CD8-positive, alpha-beta memory T cell (primary cell): ENCODE measurements at regions not wholly inside any gene's neighbourhood (a gene's known extent, or its start where the extent isn't known, plus 50 kb on each side); places are given as distances from the start of the nearest gene placed in this dataset.
"Not testable (repeated sequence)": the region's sequence is repeated elsewhere in the genome, so short reads cannot be mapped to it uniquely, and the experiment has no call there.

Source experiments
- CTCF ChIA-PET: fragments of 350-600 bp; sonication (Branson Sonifier 250); formaldehyde crosslinking; loops from one replicate; lab custom pipeline; 2021; ENCODE audit warnings: antibody characterized with exemption; lab: Charles Lee
- POLR2A ChIA-PET: fragments of 350-600 bp; sonication (Branson Sonifier 250); formaldehyde crosslinking; loops from one replicate; lab custom pipeline; 2021; ENCODE audit warnings: antibody characterized with exemption; lab: Charles Lee
- DNase-seq, 5 donors: peaks; one replicate each; pipeline versions ENCODE4 v3.0.0 to v3.0.0-alpha.2; 2020 to 2022; ENCODE audit warnings: mixed read lengths in 1 of 5
- H3K27ac ChIP-seq: one replicate; pipeline ENCODE4 v1.7.0; 2013; ENCODE audit warnings: low read depth, mild to moderate bottlenecking, low read length, moderate library complexity
- H3K27me3 ChIP-seq: 2 replicates; pipeline ENCODE4 v1.7.0; 2013; ENCODE audit warnings: low read length, mild to moderate bottlenecking; ENCODE audit not compliant: insufficient read depth, poor library complexity, severe bottlenecking
- H3K36me3 ChIP-seq: 2 replicates; pipeline ENCODE4 v1.7.0; 2013; ENCODE audit warnings: mild to moderate bottlenecking, low read length, moderate library complexity; ENCODE audit not compliant: insufficient read depth
- H3K4me1 ChIP-seq: 2 replicates; pipeline ENCODE4 v1.7.0; 2013; ENCODE audit warnings: mild to moderate bottlenecking, low read length, moderate library complexity; ENCODE audit not compliant: insufficient read depth
- H3K4me3 ChIP-seq: 2 replicates; pipeline ENCODE4 v1.7.0; 2013; ENCODE audit warnings: mild to moderate bottlenecking, low read length
- H3K9me3 ChIP-seq: 2 replicates; pipeline ENCODE4 v1.7.0; 2013; ENCODE audit warnings: mild to moderate bottlenecking, low read length
- H3K27ac Mint-ChIP-seq, 8 donors: one replicate each; pipeline ENCODE4 v1.8.0; 2020 to 2021; ENCODE audit warnings: mixed read lengths in 8 of 8, mild to moderate bottlenecking in 6 of 8, inconsistent platforms in 3 of 8, moderate library complexity in 3 of 8
- H3K27me3 Mint-ChIP-seq, 2 donors: one replicate each; pipeline ENCODE4 v1.8.0; 2020 to 2021; ENCODE audit warnings: mixed read lengths in 2 of 2, mild to moderate bottlenecking in 1 of 2, moderate library complexity in 1 of 2
- H3K36me3 Mint-ChIP-seq, 3 donors: one replicate each; pipeline ENCODE4 v1.8.0; 2020 to 2021; ENCODE audit warnings: mixed read lengths in 3 of 3, inconsistent platforms in 1 of 3, mild to moderate bottlenecking in 1 of 3
- H3K4me1 Mint-ChIP-seq, 3 donors: one replicate each; pipeline ENCODE4 v1.8.0; 2020 to 2021; ENCODE audit warnings: mixed read lengths in 3 of 3, inconsistent platforms in 1 of 3, mild to moderate bottlenecking in 1 of 3
- H3K4me3 Mint-ChIP-seq, 7 donors: one replicate each; pipeline ENCODE4 v1.8.0; 2020 to 2021; ENCODE audit warnings: mixed read lengths in 7 of 7, mild to moderate bottlenecking in 6 of 7, moderate library complexity in 4 of 7, inconsistent platforms in 2 of 7
- H3K9me3 Mint-ChIP-seq, 5 donors: one replicate each; pipeline ENCODE4 v1.8.0; 2020 to 2022; ENCODE audit warnings: mixed read lengths in 5 of 5, mild to moderate bottlenecking in 3 of 5, moderate library complexity in 2 of 5, inconsistent platforms in 1 of 5

DNA sequence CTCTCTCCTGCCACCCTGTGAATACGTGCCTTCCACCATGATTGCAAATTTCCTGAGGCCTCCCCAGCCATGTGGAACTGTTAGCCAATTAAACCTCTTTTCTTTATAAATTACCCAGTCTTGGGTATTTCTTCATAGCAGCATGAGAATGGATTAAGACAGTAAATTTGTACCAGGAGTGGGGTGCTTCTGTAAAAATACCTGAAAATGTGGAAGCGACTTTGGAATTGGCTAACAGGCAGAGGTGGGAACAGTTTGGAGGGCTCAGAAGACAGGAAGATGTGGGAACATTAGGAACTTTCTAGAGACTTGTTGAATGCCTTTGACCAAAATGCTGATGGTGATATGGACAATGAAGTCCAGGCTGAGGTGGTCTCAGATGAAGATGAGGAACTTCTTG is 74.3 kb upstream of the FOXE1 start:
- not testable (repeated sequence) for H3K4me1 Mint-ChIP-seq, DNase-seq

DNA sequence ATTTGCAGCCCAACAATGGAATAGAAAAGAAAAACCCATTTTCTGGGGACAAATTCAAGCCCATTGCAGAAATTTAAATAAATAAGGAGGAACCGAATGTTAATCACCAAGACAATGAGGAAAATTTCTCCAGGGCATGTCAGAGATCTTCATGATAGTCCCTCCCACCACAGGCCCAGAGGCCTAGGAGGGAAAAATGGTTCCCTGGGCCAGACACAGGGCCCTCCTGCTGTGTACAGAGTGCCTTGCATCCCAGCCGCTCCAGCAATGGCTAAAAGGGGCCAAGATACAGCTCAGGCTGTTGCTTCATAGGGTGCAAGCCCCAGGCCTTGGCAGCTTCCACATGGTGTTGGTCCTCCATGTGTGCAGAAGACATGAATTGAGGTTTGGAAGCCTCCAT is 73.4 kb upstream of the FOXE1 start:
- H3K4me1 Mint-ChIP-seq: no peaks in the 10 kb centered on the region
- POLR2A ChIA-PET: no interaction called here
- H3K27me3 Mint-ChIP-seq: peaks cover 26 to 44% of the 10 kb centered on the region in 2 donors
- DNase-seq: no peak
- no peaks in the 10 kb centered on the region for H3K9me3 ChIP-seq
- H3K36me3 ChIP-seq: no peaks in the 10 kb centered on the region
- peaks cover 5 to 26% (median 12%) of the 10 kb centered on the region in 5 donors for H3K9me3 Mint-ChIP-seq
- no peak overlapping the region for H3K27ac ChIP-seq
- no peaks in the 10 kb centered on the region for H3K4me1 ChIP-seq
- no peaks in the 10 kb centered on the region for H3K27me3 ChIP-seq
- H3K4me3 ChIP-seq: no peak overlapping the region
- H3K4me3 Mint-ChIP-seq: no peak overlapping the region
- CTCF ChIA-PET: no interaction called here
- peak overlapping the region in 1 of 8 donors; percentile 79 for H3K27ac Mint-ChIP-seq
- H3K36me3 Mint-ChIP-seq: peaks cover 0 to 10% (median 0%) of the 10 kb centered on the region in 3 donors

More for the DNA sequence above, 74.3 kb upstream of the FOXE1 start:
- peaks cover 5 to 26% (median 12%) of the 10 kb centered on the region in 5 donors for H3K9me3 Mint-ChIP-seq
- H3K27me3 ChIP-seq, H3K9me3 ChIP-seq, H3K36me3 Mint-ChIP-seq, POLR2A ChIA-PET, H3K4me3 ChIP-seq, CTCF ChIA-PET, H3K27ac Mint-ChIP-seq, H3K4me3 Mint-ChIP-seq, H3K4me1 ChIP-seq, H3K36me3 ChIP-seq, H3K27ac ChIP-seq: not testable (repeated sequence)
- peaks cover 26 to 45% of the 10 kb centered on the region in 2 donors for H3K27me3 Mint-ChIP-seq

DNA sequence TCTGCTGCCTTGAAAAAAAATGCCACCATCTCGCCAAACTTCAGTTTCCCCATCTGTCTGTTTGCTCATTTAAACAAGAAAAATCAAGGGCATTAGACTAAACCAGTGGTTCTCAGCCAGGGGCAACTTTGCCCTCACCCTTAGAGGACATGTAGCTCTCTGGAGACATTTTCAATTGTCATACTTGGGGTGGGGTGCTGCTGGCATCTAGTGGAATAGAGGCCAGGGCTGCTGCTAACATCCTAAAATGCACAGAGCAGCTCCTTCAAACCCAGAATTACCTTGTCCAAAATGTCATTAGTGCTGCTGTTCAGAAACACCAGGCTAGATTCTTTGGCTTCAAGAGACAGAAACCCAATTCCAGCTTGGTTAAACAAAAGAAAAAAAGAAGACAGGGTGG is 71.1 kb upstream of the FOXE1 start:
- Mint-ChIP-seq H3K27me3 (peaks cover 15 to 39% of the 10 kb centered on the region in 2 donors), H3K9me3 (peaks cover 5 to 26% (median 12%) of the 10 kb centered on the region in 5 donors), H3K36me3 (peaks cover 0 to 10% (median 0%) of the 10 kb centered on the region in 3 donors), H3K4me1 (no peaks in the 10 kb centered on the region), H3K27ac (peak overlapping the region in 1 of 8 donors; percentile 47), H3K4me3 (no peak overlapping the region)
- Histone ChIP-seq H3K4me1 (no peaks in the 10 kb centered on the region), H3K27me3 (no peaks in the 10 kb centered on the region), H3K9me3 (no peaks in the 10 kb centered on the region), H3K4me3 (no peak overlapping the region), H3K27ac (no peak overlapping the region), H3K36me3 (no peaks in the 10 kb centered on the region)
- POLR2A ChIA-PET: no interaction called here
- CTCF ChIA-PET: no interaction called here
- no peak for DNase-seq

DNA sequence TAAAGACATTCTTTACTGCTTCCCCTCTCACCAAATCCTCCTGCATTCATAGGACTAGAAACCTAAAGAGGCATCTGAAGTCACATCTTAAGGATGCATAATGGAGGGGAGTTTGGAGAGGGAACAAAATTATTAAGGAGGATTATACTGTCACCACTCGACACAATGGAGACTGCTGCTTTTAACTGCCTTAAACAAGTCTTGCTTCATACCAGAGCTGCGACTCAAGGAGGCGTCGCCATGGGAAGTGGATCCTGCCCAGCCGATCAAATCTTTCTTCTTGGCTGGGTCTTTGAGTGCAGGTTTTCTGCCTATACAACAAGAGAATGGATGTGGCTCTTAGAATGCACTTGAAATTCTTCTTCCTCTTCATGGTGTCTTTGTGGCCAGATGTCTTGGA is 66.7 kb upstream of the FOXE1 start:
- Mint-ChIP-seq H3K9me3 (no peaks in the 10 kb centered on the region), H3K4me3 (no peak overlapping the region), H3K4me1 (no peaks in the 10 kb centered on the region), H3K27ac (no peak overlapping the region), H3K27me3 (peaks cover 4 to 35% of the 10 kb centered on the region in 2 donors), H3K36me3 (no peaks in the 10 kb centered on the region)
- H3K36me3 ChIP-seq: no peaks in the 10 kb centered on the region
- no peak overlapping the region for H3K27ac ChIP-seq
- DNase-seq: no peak
- no peaks in the 10 kb centered on the region for H3K27me3 ChIP-seq
- ChIA-PET POLR2A (no interaction called here), CTCF (no interaction called here)
- H3K9me3 ChIP-seq: no peaks in the 10 kb centered on the region
- no peak overlapping the region for H3K4me3 ChIP-seq
- no peaks in the 10 kb centered on the region for H3K4me1 ChIP-seq

DNA sequence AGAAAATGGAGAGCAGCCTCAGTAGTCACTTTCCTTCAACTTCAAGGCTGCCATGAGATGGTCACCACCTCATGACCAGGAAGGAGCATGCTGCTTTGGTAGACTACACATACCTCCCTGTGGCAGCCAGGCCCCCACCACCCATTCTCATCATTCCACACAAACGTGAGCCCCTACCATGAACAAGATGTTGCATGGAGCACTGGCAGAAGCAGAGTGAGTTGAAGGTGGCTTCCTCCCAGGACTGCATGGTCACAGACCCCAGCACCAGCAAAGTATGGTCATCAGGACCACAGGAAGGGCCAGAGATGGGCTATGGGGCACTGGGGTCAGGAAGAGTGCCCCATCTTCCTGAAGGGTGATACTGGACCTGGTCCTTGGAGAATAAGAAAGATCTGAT is 65.5 kb upstream of the FOXE1 start:
- H3K4me1 ChIP-seq: no peaks in the 10 kb centered on the region
- H3K27me3 ChIP-seq: no peaks in the 10 kb centered on the region
- H3K9me3 ChIP-seq: no peaks in the 10 kb centered on the region
- Mint-ChIP-seq H3K27ac (peak overlapping the region in 1 of 8 donors; percentile 2), H3K9me3 (no peaks in the 10 kb centered on the region), H3K36me3 (no peaks in the 10 kb centered on the region), H3K4me1 (no peaks in the 10 kb centered on the region), H3K4me3 (no peak overlapping the region), H3K27me3 (peaks cover 4 to 31% of the 10 kb centered on the region in 2 donors)
- no peaks in the 10 kb centered on the region for H3K36me3 ChIP-seq
- ChIA-PET POLR2A (no interaction called here), CTCF (no interaction called here)
- H3K4me3 ChIP-seq: no peak overlapping the region
- H3K27ac ChIP-seq: no peak overlapping the region
- DNase-seq: no peak

DNA sequence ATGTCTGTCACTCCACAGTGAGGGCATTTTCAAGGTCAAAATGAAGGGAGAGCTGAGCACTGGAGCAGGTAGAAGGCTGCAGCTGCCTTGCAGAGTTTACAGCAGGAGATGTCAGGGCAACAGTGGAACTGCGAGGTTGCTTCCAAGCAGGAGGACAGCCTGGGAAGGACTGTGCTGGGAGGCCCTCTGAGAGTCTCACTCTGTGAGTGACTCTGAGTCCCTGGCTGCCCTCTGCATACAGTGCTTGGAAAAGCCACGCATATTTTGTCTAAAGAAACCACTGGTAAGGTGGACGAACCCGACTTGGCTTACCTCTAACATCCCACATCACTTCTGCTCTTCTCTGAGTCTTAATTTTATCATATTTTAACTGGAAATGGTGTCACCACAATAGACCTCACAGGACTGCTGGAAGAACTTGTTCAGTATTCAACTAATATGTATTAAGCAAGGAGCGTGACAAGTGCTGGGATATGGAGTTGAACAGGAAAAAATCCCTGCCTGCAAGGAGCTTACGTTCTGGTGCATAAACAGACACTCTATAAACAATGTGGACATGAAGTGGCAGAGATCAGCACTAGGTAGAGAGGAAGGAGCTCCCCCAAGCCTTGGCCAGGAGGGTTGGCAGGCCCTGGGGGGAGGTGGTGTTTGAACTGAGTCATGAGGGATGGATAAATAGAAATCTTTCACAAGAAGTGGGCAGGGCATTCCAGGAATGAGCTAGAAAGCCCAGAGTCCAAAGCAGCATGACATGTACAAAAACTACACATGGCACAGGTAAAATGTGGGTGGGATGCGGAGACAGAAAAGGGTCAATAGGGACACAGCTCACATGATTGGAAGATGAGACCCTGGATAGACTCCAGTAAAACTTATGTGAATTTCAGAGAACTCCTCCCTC is 64.0 kb upstream of the FOXE1 start:
- Histone ChIP-seq H3K9me3 (no peaks in the 10 kb centered on the region), H3K36me3 (no peaks in the 10 kb centered on the region), H3K4me1 (no peaks in the 10 kb centered on the region), H3K27me3 (no peaks in the 10 kb centered on the region), H3K27ac (no peak overlapping the region), H3K4me3 (no peak overlapping the region)
- H3K4me3 Mint-ChIP-seq: no peak overlapping the region
- CTCF ChIA-PET: no interaction called here
- no peaks in the 10 kb centered on the region for H3K36me3 Mint-ChIP-seq
- H3K27me3 Mint-ChIP-seq: peaks cover 4 to 21% of the 10 kb centered on the region in 2 donors
- DNase-seq: no peak
- no peaks in the 10 kb centered on the region for H3K9me3 Mint-ChIP-seq
- no peaks in the 10 kb centered on the region for H3K4me1 Mint-ChIP-seq
- peak overlapping the region in 1 of 8 donors; percentile 35 for H3K27ac Mint-ChIP-seq
- POLR2A ChIA-PET: no interaction called here

DNA sequence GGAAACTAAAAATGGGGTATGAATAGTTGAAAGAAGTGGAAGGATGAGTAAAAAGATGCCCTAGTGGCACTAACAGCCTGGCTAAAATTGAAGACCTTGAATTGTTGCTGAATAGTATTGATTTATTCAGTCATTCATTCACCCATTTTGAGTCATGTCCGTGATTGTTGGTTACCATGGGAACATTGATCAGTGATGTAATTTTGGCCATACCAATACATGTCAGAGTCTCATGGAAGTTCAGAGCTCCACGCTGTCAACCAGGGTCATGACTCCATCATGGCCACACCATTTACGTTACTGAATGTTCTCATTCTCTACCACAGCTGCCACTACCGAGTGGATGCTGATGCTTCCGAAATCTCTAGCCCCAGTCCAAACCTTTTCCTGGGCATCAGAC is 62.5 kb upstream of the FOXE1 start:
- Histone ChIP-seq H3K27me3 (no peaks in the 10 kb centered on the region), H3K36me3 (no peaks in the 10 kb centered on the region), H3K4me1 (no peaks in the 10 kb centered on the region), H3K9me3 (no peaks in the 10 kb centered on the region), H3K4me3 (no peak overlapping the region), H3K27ac (no peak overlapping the region)
- Mint-ChIP-seq H3K36me3 (no peaks in the 10 kb centered on the region), H3K4me3 (no peak overlapping the region), H3K9me3 (no peaks in the 10 kb centered on the region), H3K27ac (no peak overlapping the region), H3K4me1 (no peaks in the 10 kb centered on the region), H3K27me3 (peaks cover 4 to 14% of the 10 kb centered on the region in 2 donors)
- ChIA-PET POLR2A (no interaction called here), CTCF (no interaction called here)
- DNase-seq: no peak

DNA sequence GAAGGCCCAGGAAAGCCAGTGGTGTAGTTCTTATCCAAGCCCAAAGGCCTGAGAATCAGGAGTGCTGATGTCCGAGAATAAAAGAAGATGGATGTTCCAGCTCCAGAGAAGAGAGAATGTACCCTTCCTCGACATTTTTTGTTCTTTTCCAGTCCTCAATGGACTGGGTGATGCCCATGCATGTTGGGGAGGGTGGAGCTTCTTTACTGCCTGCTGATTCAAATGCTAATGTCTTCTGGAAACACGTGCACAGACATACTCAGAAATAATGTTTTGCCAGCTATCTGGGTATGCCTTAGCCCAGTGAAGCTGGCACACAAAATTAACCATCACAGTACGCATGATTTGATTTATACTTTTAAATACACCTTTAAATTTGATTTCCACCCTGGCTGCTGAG is 61.5 kb upstream of the FOXE1 start:
- Histone ChIP-seq H3K36me3 (no peaks in the 10 kb centered on the region), H3K9me3 (no peaks in the 10 kb centered on the region), H3K4me3 (no peak overlapping the region), H3K27ac (no peak overlapping the region), H3K4me1 (no peaks in the 10 kb centered on the region), H3K27me3 (no peaks in the 10 kb centered on the region)
- CTCF ChIA-PET: no interaction called here
- H3K9me3 Mint-ChIP-seq: no peaks in the 10 kb centered on the region
- H3K4me1 Mint-ChIP-seq: no peaks in the 10 kb centered on the region
- no peak overlapping the region for H3K27ac Mint-ChIP-seq
- no peak for DNase-seq
- H3K27me3 Mint-ChIP-seq: peaks cover 4 to 14% of the 10 kb centered on the region in 2 donors
- POLR2A ChIA-PET: no interaction called here
- H3K4me3 Mint-ChIP-seq: no peak overlapping the region
- no peaks in the 10 kb centered on the region for H3K36me3 Mint-ChIP-seq
